ENCODE measurements at regions not wholly inside any gene's neighbourhood (a gene's known extent, or its start where the extent isn't known, plus 50 kb on each side); places are given as distances from the start of the nearest gene placed in this dataset.

- Histone ChIP-seq H3K4me3 (ENCODE audit: low read depth, low read length) (no peak overlapping the region), H3K36me3 (no peaks in the 10 kb centered on the region), H3K27me3 (no peaks in the 10 kb centered on the region), H3K9me3 (no peaks in the 10 kb centered on the region), H3K4me1 (no peaks in the 10 kb centered on the region)
- DNase-seq = no peak
- TF ChIP-seq, protein P1, sequence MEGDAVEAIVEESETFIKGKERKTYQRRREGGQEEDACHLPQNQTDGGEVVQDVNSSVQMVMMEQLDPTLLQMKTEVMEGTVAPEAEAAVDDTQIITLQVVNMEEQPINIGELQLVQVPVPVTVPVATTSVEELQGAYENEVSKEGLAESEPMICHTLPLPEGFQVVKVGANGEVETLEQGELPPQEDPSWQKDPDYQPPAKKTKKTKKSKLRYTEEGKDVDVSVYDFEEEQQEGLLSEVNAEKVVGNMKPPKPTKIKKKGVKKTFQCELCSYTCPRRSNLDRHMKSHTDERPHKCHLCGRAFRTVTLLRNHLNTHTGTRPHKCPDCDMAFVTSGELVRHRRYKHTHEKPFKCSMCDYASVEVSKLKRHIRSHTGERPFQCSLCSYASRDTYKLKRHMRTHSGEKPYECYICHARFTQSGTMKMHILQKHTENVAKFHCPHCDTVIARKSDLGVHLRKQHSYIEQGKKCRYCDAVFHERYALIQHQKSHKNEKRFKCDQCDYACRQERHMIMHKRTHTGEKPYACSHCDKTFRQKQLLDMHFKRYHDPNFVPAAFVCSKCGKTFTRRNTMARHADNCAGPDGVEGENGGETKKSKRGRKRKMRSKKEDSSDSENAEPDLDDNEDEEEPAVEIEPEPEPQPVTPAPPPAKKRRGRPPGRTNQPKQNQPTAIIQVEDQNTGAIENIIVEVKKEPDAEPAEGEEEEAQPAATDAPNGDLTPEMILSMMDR (IDR thresholded peaks at IDR 0.05; ENCODE audit: low read depth, low read length) = no peak
Measured at GRCh38 chr11:70584498-70585235, 186.3 kb downstream of the CTTN start.

DNA sequence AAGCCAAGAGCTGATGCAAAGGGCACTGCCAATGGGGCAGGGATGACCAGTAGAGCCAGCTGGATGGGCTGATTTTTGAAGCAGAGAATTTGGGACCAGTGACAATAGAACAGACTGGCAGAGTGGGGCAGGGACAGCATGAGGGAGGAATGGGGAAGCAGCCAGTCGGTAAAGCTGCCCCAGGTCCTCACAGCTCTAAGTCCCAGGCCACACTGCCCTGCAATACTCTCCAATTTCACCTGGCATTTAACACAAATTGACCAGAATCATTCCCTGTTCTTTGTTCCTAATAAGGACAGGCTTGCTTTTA lies 186.9 kb downstream of the CTTN start:
- TF ChIP-seq, protein P1 (IDR thresholded peaks at IDR 0.05; ENCODE audit: low read depth, low read length) = no peak
- Histone ChIP-seq H3K4me1 (no peaks in the 10 kb centered on the region), H3K36me3 (no peaks in the 10 kb centered on the region), H3K27me3 (no peaks in the 10 kb centered on the region), H3K9me3 (no peaks in the 10 kb centered on the region), H3K4me3 (ENCODE audit: low read depth, low read length) (no peak overlapping the region)
- DNase-seq = no peak

- H3K36me3 ChIP-seq = no peaks in the 10 kb centered on the region
- H3K9me3 ChIP-seq = no peaks in the 10 kb centered on the region
- no peak overlapping the region for H3K4me3 ChIP-seq (ENCODE audit: low read depth, low read length)
- no peaks in the 10 kb centered on the region for H3K4me1 ChIP-seq
- TF ChIP-seq, protein P1 (IDR thresholded peaks at IDR 0.05; ENCODE audit: low read depth, low read length) = no peak
- H3K27me3 ChIP-seq = no peaks in the 10 kb centered on the region
- no peak for DNase-seq
Measured at GRCh38 chr11:70586261-70587074, 188.1 kb downstream of the CTTN start.

- no peak overlapping the region for H3K4me3 ChIP-seq (ENCODE audit: low read depth, low read length)
- no peaks in the 10 kb centered on the region for H3K9me3 ChIP-seq
- H3K36me3 ChIP-seq = no peaks in the 10 kb centered on the region
- TF ChIP-seq, protein P1 (IDR thresholded peaks at IDR 0.05; ENCODE audit: low read depth, low read length) = no peak
- H3K4me1 ChIP-seq = no peaks in the 10 kb centered on the region
- no peak for DNase-seq
- no peaks in the 10 kb centered on the region for H3K27me3 ChIP-seq
Measured at GRCh38 chr11:70587075-70587389, 188.7 kb downstream of the CTTN start.

DNA sequence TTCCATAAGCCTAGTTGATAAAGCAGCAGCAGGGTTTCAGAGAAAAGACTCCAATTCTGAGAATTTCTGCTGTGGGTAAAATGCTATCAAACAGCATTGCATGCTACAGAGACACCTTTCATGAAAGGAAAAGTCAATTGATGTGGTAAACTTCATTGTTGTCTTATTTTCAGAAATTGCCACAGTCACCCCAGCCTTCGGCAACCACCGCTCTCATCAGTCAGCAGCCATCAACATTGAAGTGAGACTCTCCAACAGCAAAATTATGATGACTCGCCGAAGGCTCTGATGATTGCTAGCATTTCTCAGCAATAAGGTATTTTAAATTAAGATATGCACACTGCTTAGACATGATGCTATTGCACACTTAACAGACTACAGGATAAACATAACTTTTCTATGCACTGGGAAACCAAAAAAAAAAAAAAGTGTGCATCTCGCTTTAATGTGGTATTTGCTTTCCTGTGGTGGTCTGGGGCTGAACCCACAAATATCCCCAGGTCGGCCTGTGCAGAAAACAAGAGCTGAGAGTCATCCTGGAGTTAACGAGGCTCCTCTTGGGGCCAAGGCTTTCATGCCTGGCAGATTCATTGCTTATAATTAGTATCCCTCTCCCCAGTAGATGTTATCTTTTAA lies 192.1 kb downstream of the CTTN start:
- TF ChIP-seq, protein P1 (IDR thresholded peaks at IDR 0.05; ENCODE audit: low read depth, low read length) = no peak
- DNase-seq = no peak

More for the DNA sequence above, 192.1 kb downstream of the CTTN start:
- no peaks in the 10 kb centered on the region for H3K27me3 ChIP-seq
- H3K36me3 ChIP-seq = no peaks in the 10 kb centered on the region
- no peaks in the 10 kb centered on the region for H3K4me1 ChIP-seq
- no peaks in the 10 kb centered on the region for H3K9me3 ChIP-seq
- H3K4me3 ChIP-seq (ENCODE audit: low read depth, low read length) = no peak overlapping the region

Data from BE2C (cell line).